SK-N-SH (cell line): ENCODE measurements at regions not wholly inside any gene's neighbourhood (a gene's known extent, or its start where the extent isn't known, plus 50 kb on each side); places are given as distances from the start of the nearest gene placed in this dataset.
A peak's percentile ranks its signal among the peaks of the same experiment; 100 is the strongest.

Experiments used
- CTCF ChIA-PET: fragments of 300-600, 350-600 bp; formaldehyde crosslinking; extraction: SDS; loops from one replicate; lab custom pipeline; 2021; lab: Yijun Ruan, JAX
- POLR2A ChIA-PET: fragments of 350-600 bp; sonication (Branson Sonifier 250); formaldehyde crosslinking; extraction: SDS; loops from one replicate; lab custom pipeline; 2020; ENCODE audit warnings: antibody characterized with exemption, inconsistent platforms; lab: Yijun Ruan, JAX
- DNase-seq: peaks from one replicate; pipeline ENCODE4 v3.0.0; 2012
- H2AFZ ChIP-seq: fragments of 200-600 bp; sonication (generic); 2 replicates; pipeline ENCODE4 v1.8.1; 2016; ENCODE audit warnings: antibody characterized with exemption, mild to moderate bottlenecking, low read depth
- H3F3A ChIP-seq: fragments of 200-600 bp; sonication (generic); replicated peaks from 2 replicates; pipeline ENCODE3; 2016; ENCODE audit warnings: antibody characterized with exemption, mild to moderate bottlenecking; ENCODE audit not compliant: insufficient read depth
- H3K27ac ChIP-seq, 2 experiments: fragments of 200-500 bp in 1 of 2; fragments of 200-600 bp in 1 of 2; sonication (Bioruptor generic) in 1 of 2; sonication (generic), shearing (Covaris generic) in 1 of 2; 2 replicates each; pipeline versions ENCODE4 v1.5.1 to v1.6.1; 2014 to 2016; ENCODE audit warnings: low read depth in 2 of 2, inconsistent platforms in 1 of 2, low read length in 1 of 2, mild to moderate bottlenecking in 1 of 2, mixed read lengths in 1 of 2
- H3K27me3 ChIP-seq: fragments of 200-600 bp; sonication (generic), shearing (Covaris generic); 2 replicates; pipeline ENCODE4 v1.6.1; 2016; ENCODE audit warnings: mixed run types; ENCODE audit not compliant: insufficient read depth
- H3K36me3 ChIP-seq, 2 experiments: fragments of 200-500 bp in 1 of 2; fragments of 200-600 bp in 1 of 2; sonication (Bioruptor generic) in 1 of 2; sonication (generic) in 1 of 2; replicated peaks in 1 of 2; 2 replicates each; pipeline versions ENCODE3 to v1.5.1; 2014 to 2016; ENCODE audit warnings: low read length in 1 of 2, mild to moderate bottlenecking in 1 of 2; ENCODE audit not compliant: insufficient read depth in 2 of 2, control insufficient read depth in 1 of 2
- H3K4me1 ChIP-seq, 2 experiments: fragments of 200-500 bp in 1 of 2; fragments of 200-600 bp in 1 of 2; sonication (Bioruptor generic) in 1 of 2; sonication (generic), shearing (Covaris generic) in 1 of 2; 2 replicates each; pipeline versions ENCODE4 v1.5.1 to v1.6.1; 2014 to 2016; ENCODE audit warnings: low read depth in 1 of 2, low read length in 1 of 2, mixed run types in 1 of 2; ENCODE audit not compliant: insufficient read depth in 2 of 2, control insufficient read depth in 1 of 2
- H3K4me2 ChIP-seq: fragments of 200-600 bp; sonication (generic), shearing (Covaris generic); 2 replicates; pipeline ENCODE4 v1.6.1; 2017; ENCODE audit warnings: mixed run types
- H3K4me3 ChIP-seq, 2 experiments: fragments of 200-500 bp in 1 of 2; fragments of 200-600 bp in 1 of 2; sonication (Bioruptor generic) in 1 of 2; sonication (generic), shearing (Covaris generic) in 1 of 2; 2 replicates each; pipeline versions ENCODE4 v1.5.1 to v1.8.1; 2014 to 2016; ENCODE audit warnings: low read depth in 2 of 2, inconsistent platforms in 1 of 2, low read length in 1 of 2, mild to moderate bottlenecking in 1 of 2, mixed read lengths in 1 of 2, moderate library complexity in 1 of 2
- H3K79me2 ChIP-seq: fragments of 200-600 bp; sonication (generic); 2 replicates; pipeline ENCODE4 v1.8.1; 2017; ENCODE audit warnings: mild to moderate bottlenecking; ENCODE audit not compliant: insufficient read depth
- H3K9ac ChIP-seq: fragments of 200-600 bp; sonication (generic); 2 replicates; pipeline ENCODE4 v1.6.1; 2017; ENCODE audit warnings: mixed run types
- H3K9me2 ChIP-seq: fragments of 200-600 bp; sonication (generic); 2 replicates; pipeline ENCODE4 v1.6.1; 2017; ENCODE audit warnings: mixed run types
- H3K9me3 ChIP-seq: fragments of 200-600 bp; sonication (generic); 2 replicates; pipeline ENCODE4 v1.6.1; 2017; ENCODE audit warnings: mixed run types, mild to moderate bottlenecking, moderate library complexity
- H4K20me1 ChIP-seq: fragments of 200-600 bp; sonication (generic); 2 replicates; pipeline ENCODE4 v1.6.1; 2017; ENCODE audit warnings: mild to moderate bottlenecking, mixed run types; ENCODE audit not compliant: insufficient read depth
- ELF1 ChIP-seq: IDR thresholded peaks from 2 replicates; pipeline ENCODE4 v1.4.0; 2012
- EP300 ChIP-seq, 2 experiments: IDR thresholded peaks; 2 replicates each; pipeline versions ENCODE4 v1.4.0 to v1.6.1; 2012; ENCODE audit warnings: borderline replicate concordance in 1 of 2, low read depth in 1 of 2, low read length in 1 of 2
- EZH2phosphoT487 ChIP-seq: fragments of 200-600 bp; sonication (generic); IDR thresholded peaks from 2 replicates; pipeline ENCODE4 v1.6.1; 2017; ENCODE audit warnings: low read depth, mixed run types, mild to moderate bottlenecking, antibody characterized with exemption, moderate library complexity, borderline replicate concordance
- FOSL2 ChIP-seq: IDR thresholded peaks from 2 replicates; pipeline ENCODE4 v1.4.0; 2012; ENCODE audit warnings: low read depth, mild to moderate bottlenecking, moderate library complexity, borderline replicate concordance
- FOXJ3 ChIP-seq: sonication (generic); formaldehyde crosslinking; IDR thresholded peaks from 2 replicates; pipeline ENCODE4 v1.5.1; 2020; ENCODE audit warnings: mild to moderate bottlenecking, missing genetic modification reagents
- FOXM1 ChIP-seq: IDR thresholded peaks from 2 replicates; pipeline ENCODE4 v1.4.0; 2012; ENCODE audit warnings: low read depth, mild to moderate bottlenecking
- GABPA ChIP-seq: IDR thresholded peaks from 2 replicates; pipeline ENCODE4 v1.4.0; 2012; ENCODE audit warnings: low read depth, mild to moderate bottlenecking
- RFX5 ChIP-seq: IDR thresholded peaks from 2 replicates; pipeline ENCODE4 v1.6.1; 2012; ENCODE audit warnings: mild to moderate bottlenecking, improper control_type of control experiment, low read length
- TCF12 ChIP-seq: IDR thresholded peaks from 2 replicates; pipeline ENCODE4 v1.4.0; 2012
- TEAD4 ChIP-seq: IDR thresholded peaks from 2 replicates; pipeline ENCODE4 v1.4.0; 2012; ENCODE audit warnings: mild to moderate bottlenecking, borderline replicate concordance; ENCODE audit not compliant: insufficient read depth
- WGBS: methylation state at CpG from one replicate; pipeline ENCODE4 v1.1.6; 2017; ENCODE audit warnings: low lambda C conversion rate; 5-methylcytosine and 5-hydroxymethylcytosine counted together
- TF ChIP-seq, protein P1 (sequence below): IDR thresholded peaks from 2 replicates; pipeline ENCODE4 v1.4.0; 2012; ENCODE audit warnings: low read depth, borderline replicate concordance
- TF ChIP-seq, protein P2 (sequence below): fragments of 150-350 bp; IDR thresholded peaks from 2 replicates; pipeline ENCODE4 v1.6.1; 2016; ENCODE audit warnings: mild to moderate bottlenecking, low read depth, low read length
- TF ChIP-seq, protein P3 (sequence below): fragments of 150-350 bp; IDR thresholded peaks from 2 replicates; pipeline ENCODE4 v1.6.1; 2017; ENCODE audit warnings: antibody characterized with exemption, low read length, low read depth, borderline replicate concordance

DNA sequence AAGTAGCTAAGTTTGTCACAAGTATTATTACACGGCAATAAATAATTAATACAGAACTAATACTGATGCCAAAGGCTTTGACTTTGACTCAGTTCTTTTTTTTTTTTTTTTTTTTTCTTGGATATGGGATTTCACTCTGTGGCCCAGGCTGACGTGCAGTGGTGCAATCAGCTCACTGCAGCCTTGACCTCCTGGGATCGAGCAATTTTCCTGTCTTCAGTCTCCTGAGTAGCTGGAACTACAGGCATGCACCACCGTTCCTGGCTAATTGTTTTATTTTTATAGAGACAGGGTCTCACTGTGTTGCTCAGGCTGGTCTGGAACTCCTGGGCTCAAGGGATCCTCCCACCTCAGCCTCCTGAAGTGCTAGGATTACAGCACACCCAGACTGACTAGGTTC is 284.5 kb downstream of the SS18 start:
- Histone ChIP-seq H3K9me2 (no peaks in the 10 kb centered on the region), H3K9ac (no peak overlapping the region), H3K4me2 (no peak overlapping the region), H3K36me3 (no peaks in the 10 kb centered on the region), H3K79me2 (no peaks in the 10 kb centered on the region), H4K20me1 (no peaks in the 10 kb centered on the region), H3K4me1 (no peaks in the 10 kb centered on the region), H3K4me3 (no peak overlapping the region), H2AFZ (no peak overlapping the region), H3K27me3 (no peaks in the 10 kb centered on the region), H3K9me3 (no peaks in the 10 kb centered on the region), H3K27ac (no peak overlapping the region), H3F3A (no peaks in the 10 kb centered on the region)
- CTCF ChIA-PET = no interaction called here
- TF ChIP-seq, protein P1, sequence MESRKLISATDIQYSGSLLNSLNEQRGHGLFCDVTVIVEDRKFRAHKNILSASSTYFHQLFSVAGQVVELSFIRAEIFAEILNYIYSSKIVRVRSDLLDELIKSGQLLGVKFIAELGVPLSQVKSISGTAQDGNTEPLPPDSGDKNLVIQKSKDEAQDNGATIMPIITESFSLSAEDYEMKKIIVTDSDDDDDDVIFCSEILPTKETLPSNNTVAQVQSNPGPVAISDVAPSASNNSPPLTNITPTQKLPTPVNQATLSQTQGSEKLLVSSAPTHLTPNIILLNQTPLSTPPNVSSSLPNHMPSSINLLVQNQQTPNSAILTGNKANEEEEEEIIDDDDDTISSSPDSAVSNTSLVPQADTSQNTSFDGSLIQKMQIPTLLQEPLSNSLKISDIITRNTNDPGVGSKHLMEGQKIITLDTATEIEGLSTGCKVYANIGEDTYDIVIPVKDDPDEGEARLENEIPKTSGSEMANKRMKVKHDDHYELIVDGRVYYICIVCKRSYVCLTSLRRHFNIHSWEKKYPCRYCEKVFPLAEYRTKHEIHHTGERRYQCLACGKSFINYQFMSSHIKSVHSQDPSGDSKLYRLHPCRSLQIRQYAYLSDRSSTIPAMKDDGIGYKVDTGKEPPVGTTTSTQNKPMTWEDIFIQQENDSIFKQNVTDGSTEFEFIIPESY = no peak
- TF ChIP-seq TEAD4 (no peak), FOSL2 (no peak), GABPA (no peak), TCF12 (no peak), FOXJ3 (CRISPR knock-in tag) (no peak), FOXM1 (no peak), RFX5 (no peak), ELF1 (no peak), EZH2phosphoT487 (no peak), EP300 (IDR thresholded peaks at IDR 0.05; ENCODE audit: borderline replicate concordance in 1 of 2, low read depth in 1 of 2, low read length in 1 of 2) (no peak)
- TF ChIP-seq, protein P2, sequence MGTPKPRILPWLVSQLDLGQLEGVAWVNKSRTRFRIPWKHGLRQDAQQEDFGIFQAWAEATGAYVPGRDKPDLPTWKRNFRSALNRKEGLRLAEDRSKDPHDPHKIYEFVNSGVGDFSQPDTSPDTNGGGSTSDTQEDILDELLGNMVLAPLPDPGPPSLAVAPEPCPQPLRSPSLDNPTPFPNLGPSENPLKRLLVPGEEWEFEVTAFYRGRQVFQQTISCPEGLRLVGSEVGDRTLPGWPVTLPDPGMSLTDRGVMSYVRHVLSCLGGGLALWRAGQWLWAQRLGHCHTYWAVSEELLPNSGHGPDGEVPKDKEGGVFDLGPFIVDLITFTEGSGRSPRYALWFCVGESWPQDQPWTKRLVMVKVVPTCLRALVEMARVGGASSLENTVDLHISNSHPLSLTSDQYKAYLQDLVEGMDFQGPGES = no peak
- no peak for DNase-seq
- POLR2A ChIA-PET = no interaction called here
- 76% methylated on average over 4 of the region's 4 CpGs for WGBS

DNA sequence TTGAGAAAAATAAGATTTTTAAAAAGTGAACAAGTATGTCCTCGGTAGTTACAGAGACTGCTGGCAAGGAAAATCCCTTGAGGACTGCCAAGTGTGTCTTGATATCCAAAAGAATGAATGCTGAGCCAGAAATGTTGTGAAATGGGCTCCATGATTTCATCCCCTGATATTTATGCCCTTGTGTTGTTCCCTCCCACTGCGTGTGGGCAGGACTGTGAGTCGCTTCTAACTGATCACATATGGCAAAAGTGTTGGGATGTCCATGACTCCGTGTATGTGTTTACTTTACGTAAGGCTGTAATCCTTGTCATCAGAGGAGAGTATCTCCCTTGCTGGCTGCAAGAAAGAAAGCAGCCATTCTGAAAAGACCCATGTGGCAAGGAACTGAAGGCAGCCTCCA is 285.1 kb downstream of the SS18 start:
- 58% methylated on average over 5 of the region's 5 CpGs for WGBS

More for the DNA sequence above, 285.1 kb downstream of the SS18 start:
- no peaks in the 10 kb centered on the region for H3K9me3 ChIP-seq
- no peaks in the 10 kb centered on the region for H3K27me3 ChIP-seq
- H3K9ac ChIP-seq = no peak overlapping the region
- CTCF ChIA-PET = no interaction called here
- no peaks in the 10 kb centered on the region for H3K79me2 ChIP-seq
- no peak overlapping the region for H3K4me3 ChIP-seq
- no peaks in the 10 kb centered on the region for H4K20me1 ChIP-seq
- no peaks in the 10 kb centered on the region for H3K4me1 ChIP-seq
- H3F3A ChIP-seq = no peaks in the 10 kb centered on the region
- 0 out of 2 replicates have a peak overlapping the region, but pooled peaks have one; percentile 29 for H2AFZ ChIP-seq
- H3K27ac ChIP-seq = no peak overlapping the region
- TF ChIP-seq TCF12 = 0 out of 2 replicates have a peak, but pooled peaks have one; percentile 9
- TF ChIP-seq, protein P3, sequence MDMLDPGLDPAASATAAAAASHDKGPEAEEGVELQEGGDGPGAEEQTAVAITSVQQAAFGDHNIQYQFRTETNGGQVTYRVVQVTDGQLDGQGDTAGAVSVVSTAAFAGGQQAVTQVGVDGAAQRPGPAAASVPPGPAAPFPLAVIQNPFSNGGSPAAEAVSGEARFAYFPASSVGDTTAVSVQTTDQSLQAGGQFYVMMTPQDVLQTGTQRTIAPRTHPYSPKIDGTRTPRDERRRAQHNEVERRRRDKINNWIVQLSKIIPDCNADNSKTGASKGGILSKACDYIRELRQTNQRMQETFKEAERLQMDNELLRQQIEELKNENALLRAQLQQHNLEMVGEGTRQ = no peak
- no peaks in the 10 kb centered on the region for H3K9me2 ChIP-seq
- POLR2A ChIA-PET = no interaction called here
- DNase-seq = no peak
- H3K36me3 ChIP-seq = no peaks in the 10 kb centered on the region
- H3K4me2 ChIP-seq = no peak overlapping the region
